Endothelial cell of umbilical vein (primary cell): ENCODE measurements at regions not wholly inside any gene's neighbourhood (a gene's known extent, or its start where the extent isn't known, plus 50 kb on each side); places are given as distances from the start of the nearest gene placed in this dataset.

ENCODE experiments used
- BruUV-seq: library from RNA; stranded (reverse); fragments of 400-500 nt; replicated peaks from 2 replicates; lab custom pipeline; 2021; lab: Mats Ljungman, UMichigan
- CTCF ChIA-PET: fragments of 300-600, 350-600 bp; sonication (Branson Sonifier 250); formaldehyde crosslinking; loops from one replicate; lab custom pipeline; 2021; ENCODE audit warnings: antibody characterized with exemption, inconsistent platforms; lab: Charles Lee
- POLR2A ChIA-PET: fragments of 300-600, 350-600 bp; sonication (Branson Sonifier 250); formaldehyde crosslinking; loops from one replicate; lab custom pipeline; 2021; ENCODE audit warnings: antibody characterized with exemption, inconsistent platforms; lab: Charles Lee
- DNase-seq: peaks from one replicate; pipeline ENCODE4 v3.0.0-alpha.2; 2011; ENCODE audit warnings: low read depth, low spot score
- FAIRE-seq: peaks from 2 replicates; lab custom pipeline; 2011; peaks lifted over from hg19 to GRCh38; lab: Jason Lieb, UNC
- H2AFZ ChIP-seq: 2 replicates; pipeline ENCODE4 v1.6.0; 2012; ENCODE audit warnings: low read depth, low read length, control low read depth, inconsistent platforms
- H3K27ac ChIP-seq: 2 replicates; pipeline ENCODE4 v1.5.1; 2011; ENCODE audit warnings: low read depth, mild to moderate bottlenecking, control low read depth, low read length, moderate library complexity; ENCODE audit not compliant: insufficient read depth
- H3K27me3 ChIP-seq, 2 experiments: 2 replicates each; pipeline versions ENCODE4 v1.6.0 to v1.6.1; 2011; ENCODE audit warnings: low read length in 2 of 2, mixed read lengths in 1 of 2; ENCODE audit not compliant: control insufficient read depth in 2 of 2, insufficient read depth in 2 of 2
- H3K36me3 ChIP-seq, 2 experiments: 2 replicates in 1 of 2; 3 replicates in 1 of 2; pipeline ENCODE4 v1.5.1; 2011; ENCODE audit warnings: low read length in 2 of 2, mild to moderate bottlenecking in 1 of 2, moderate library complexity in 1 of 2; ENCODE audit not compliant: control insufficient read depth in 2 of 2, insufficient read depth in 2 of 2; ENCODE audit errors: extremely low read depth in 1 of 2
- H3K4me1 ChIP-seq: 3 replicates; pipeline ENCODE4 v1.5.1; 2011; ENCODE audit warnings: mild to moderate bottlenecking, low read length; ENCODE audit not compliant: control insufficient read depth, insufficient read depth; ENCODE audit errors: extremely low read depth
- H3K4me2 ChIP-seq: 2 replicates; pipeline ENCODE4 v1.6.1; 2011; ENCODE audit warnings: low read length, control low read depth, mixed read lengths; ENCODE audit not compliant: insufficient read depth
- H3K4me3 ChIP-seq, 3 experiments: fragments of 200-600 bp in 1 of 3; sonication (generic), shearing (Covaris generic) in 1 of 3; replicated peaks in 1 of 3; 2 replicates each; pipeline ENCODE4 v1.5.1; 2011 to 2016; ENCODE audit warnings: control low read depth in 3 of 3, low read length in 3 of 3, mild to moderate bottlenecking in 2 of 3, inconsistent platforms in 1 of 3, low read depth in 1 of 3, moderate library complexity in 1 of 3; ENCODE audit not compliant: insufficient read depth in 1 of 3
- H3K79me2 ChIP-seq: 2 replicates; pipeline ENCODE4 v1.6.0; 2012; ENCODE audit warnings: low read length, inconsistent platforms; ENCODE audit not compliant: control insufficient read depth, insufficient read depth
- H3K9ac ChIP-seq: replicated peaks from 2 replicates; pipeline ENCODE3; 2011; ENCODE audit warnings: low read length, control low read depth; ENCODE audit not compliant: insufficient read depth; ENCODE audit errors: extremely low read depth
- H3K9me1 ChIP-seq: replicated peaks from 3 replicates; pipeline ENCODE4 v1.6.0; 2011; ENCODE audit warnings: mild to moderate bottlenecking, low read length; ENCODE audit not compliant: control insufficient read depth, insufficient read depth; ENCODE audit errors: extremely low read depth
- H3K9me3 ChIP-seq: replicated peaks from 2 replicates; pipeline ENCODE4 v1.5.1; 2012; ENCODE audit warnings: low read length, inconsistent platforms; ENCODE audit not compliant: control insufficient read depth, insufficient read depth
- H4K20me1 ChIP-seq: replicated peaks from 2 replicates; pipeline ENCODE3; 2011; ENCODE audit warnings: mild to moderate bottlenecking, low read length; ENCODE audit not compliant: control insufficient read depth, insufficient read depth; ENCODE audit errors: extremely low read depth
- CTCF ChIP-seq, 2 donors: IDR thresholded peaks; 1 replicate in 1 of 2; 2 replicates in 1 of 2; pipeline ENCODE4 v1.5.1; 2011; ENCODE audit warnings: low read length in 2 of 2, mild to moderate bottlenecking in 2 of 2, moderate library complexity in 2 of 2, control low read depth in 1 of 2, inconsistent platforms in 1 of 2, low read depth in 1 of 2; ENCODE audit not compliant: insufficient read depth in 1 of 2; ENCODE audit errors: extremely low read depth in 1 of 2
- EZH2 ChIP-seq: IDR thresholded peaks from 2 replicates; pipeline ENCODE4 v1.6.1; 2012; ENCODE audit warnings: borderline replicate concordance, low read depth, mild to moderate bottlenecking, moderate library complexity, low read length, inconsistent platforms; ENCODE audit not compliant: severe bottlenecking
- FOS ChIP-seq: IDR thresholded peaks from 2 replicates; pipeline ENCODE4 v1.6.1; 2011; ENCODE audit warnings: mild to moderate bottlenecking, low read length, moderate library complexity, borderline replicate concordance; ENCODE audit not compliant: insufficient read depth
- GATA2 ChIP-seq: IDR thresholded peaks from 2 replicates; pipeline ENCODE4 v1.7.0; 2011; ENCODE audit warnings: low read depth, mild to moderate bottlenecking, moderate library complexity, mixed read lengths, low read length; ENCODE audit not compliant: insufficient read length, insufficient read depth
- JUN ChIP-seq: IDR thresholded peaks from 2 replicates; pipeline ENCODE4 v1.6.1; 2011; ENCODE audit warnings: borderline replicate concordance, low read depth; ENCODE audit not compliant: insufficient read length, insufficient read depth
- MAX ChIP-seq: IDR thresholded peaks from 2 replicates; pipeline ENCODE4 v1.6.1; 2011; ENCODE audit not compliant: insufficient read depth, insufficient read length
- MYC ChIP-seq: IDR thresholded peaks from one replicate; pipeline ENCODE4 v1.6.1; 2011; ENCODE audit warnings: mild to moderate bottlenecking, low read depth, low read length
- POLR2A ChIP-seq: IDR thresholded peaks from 2 replicates; pipeline ENCODE4 v1.6.1; 2012; ENCODE audit warnings: low read depth, mild to moderate bottlenecking, control low read depth, low read length
- POLR2AphosphoS5 ChIP-seq: IDR thresholded peaks from 2 replicates; pipeline ENCODE4 v1.6.1; 2012; ENCODE audit warnings: low read depth, mild to moderate bottlenecking, control low read depth, low read length, moderate library complexity; ENCODE audit not compliant: insufficient read depth
- dilution Hi-C: fragments of 300-500 bp; cut with MboI; formaldehyde crosslinking; loops from one replicate; pipeline ENCODE4 v1.15.0; 2019; ENCODE audit warnings: low sequenced_read_pairs; ENCODE audit not compliant: extremely low pct_ligation_motif_present
- intact Hi-C: fragments of 100-400 bp; cut with micrococcal nuclease; formaldehyde crosslinking; loops from one replicate; pipeline ENCODE4 v1.10.0; 2022

GRCh38 chrX:122504026-122504425, 680.1 kb upstream of the GRIA3 start:
- no peaks in the 10 kb centered on the region for H3K4me1 ChIP-seq
- ChIA-PET POLR2A (no interaction called here), CTCF (no interaction called here)
- intact Hi-C loops = no loop called here
- H3K9me1 ChIP-seq = no peaks in the 10 kb centered on the region
- no peaks in the 10 kb centered on the region for H3K79me2 ChIP-seq
- H3K27me3 ChIP-seq = no peaks in the 10 kb centered on the region
- no peak overlapping the region for H3K4me3 ChIP-seq
- TF ChIP-seq CTCF (IDR thresholded peaks at IDR 0.05; ENCODE audit: extremely low read depth in 1 of 2, insufficient read depth in 1 of 2, low read depth in 1 of 2, low read length in 2 of 2) (no peak), MAX (no peak), FOS (no peak), EZH2 (no peak), JUN (no peak), GATA2 (no peak), POLR2AphosphoS5 (no peak), POLR2A (no peak), MYC (no peak)
- no peak overlapping the region for H3K27ac ChIP-seq
- H3K4me2 ChIP-seq = no peak overlapping the region
- no peaks in the 10 kb centered on the region for H3K9me3 ChIP-seq
- dilution Hi-C loops = no loop called here
- H3K36me3 ChIP-seq = no peaks in the 10 kb centered on the region
- H4K20me1 ChIP-seq = no peaks in the 10 kb centered on the region
- H3K9ac ChIP-seq = no peak overlapping the region
- BruUV-seq = no TSS peak
- no peak overlapping the region for H2AFZ ChIP-seq
- DNase-seq = no peak
- FAIRE-seq = no peak
